T-helper 2 cell treated with Interferon-gamma antibody and Interleukin-4, amounts not matched to agents 5 μg/mL and 100 μg/mL, for 36 hours (primary cell): ENCODE measurements at regions not wholly inside any gene's neighbourhood (a gene's known extent, or its start where the extent isn't known, plus 50 kb on each side); places are given as distances from the start of the nearest gene placed in this dataset.
"Not testable (repeated sequence)": the region's sequence is repeated elsewhere in the genome, so short reads cannot be mapped to it uniquely, and the experiment has no call there.

Experiments
- DNase-seq: peaks from one replicate; pipeline ENCODE4 v3.0.0; 2021; ENCODE audit warnings: low spot score
- H3K27ac Mint-ChIP-seq: one replicate; pipeline ENCODE4 v1.8.0; 2021; ENCODE audit warnings: mild to moderate bottlenecking, mixed read lengths
- H3K27me3 Mint-ChIP-seq: one replicate; pipeline ENCODE4 v1.8.0; 2021; ENCODE audit warnings: low read depth, mixed read lengths
- H3K36me3 Mint-ChIP-seq: one replicate; pipeline ENCODE4 v1.8.0; 2021; ENCODE audit warnings: low read depth, mixed read lengths
- H3K4me1 Mint-ChIP-seq: one replicate; pipeline ENCODE4 v1.8.0; 2021; ENCODE audit warnings: low read depth, mixed read lengths
- H3K4me3 Mint-ChIP-seq: one replicate; pipeline ENCODE4 v1.8.0; 2022; ENCODE audit warnings: mild to moderate bottlenecking, moderate library complexity, mixed read lengths
- H3K9me3 Mint-ChIP-seq: one replicate; pipeline ENCODE4 v1.8.0; 2021; ENCODE audit warnings: mixed read lengths

- DNase-seq = no peak
- no peak overlapping the region for H3K4me3 Mint-ChIP-seq
- no peaks in the 10 kb centered on the region for H3K36me3 Mint-ChIP-seq
- no peak overlapping the region for H3K27ac Mint-ChIP-seq
- no peaks in the 10 kb centered on the region for H3K9me3 Mint-ChIP-seq
- H3K4me1 Mint-ChIP-seq = no peaks in the 10 kb centered on the region
- H3K27me3 Mint-ChIP-seq = no peaks in the 10 kb centered on the region
These were observed 278.2 kb downstream of the NXPE2 start for GRCh38 chr11:114956566-114956965.

- no peak overlapping the region for H3K4me3 Mint-ChIP-seq
- H3K36me3 Mint-ChIP-seq = no peaks in the 10 kb centered on the region
- no peaks in the 10 kb centered on the region for H3K4me1 Mint-ChIP-seq
- no peaks in the 10 kb centered on the region for H3K9me3 Mint-ChIP-seq
- H3K27ac Mint-ChIP-seq = no peak overlapping the region
- no peaks in the 10 kb centered on the region for H3K27me3 Mint-ChIP-seq
- no peak for DNase-seq
These were observed 281.7 kb downstream of the NXPE2 start for GRCh38 chr11:114959953-114960505.

GRCh38 chr11:114960819-114961218 lies 282.5 kb downstream of the NXPE2 start:
- H3K27me3 Mint-ChIP-seq, DNase-seq, H3K4me1 Mint-ChIP-seq: not testable (repeated sequence)

GRCh38 chr11:114964676-114965214 lies 286.4 kb downstream of the NXPE2 start:
- DNase-seq = no peak
- Mint-ChIP-seq H3K27ac (no peak overlapping the region), H3K36me3 (no peaks in the 10 kb centered on the region), H3K27me3 (no peaks in the 10 kb centered on the region), H3K4me3 (no peak overlapping the region), H3K9me3 (no peaks in the 10 kb centered on the region), H3K4me1 (no peaks in the 10 kb centered on the region)

More at GRCh38 chr11:114960819-114961218, 282.5 kb downstream of the NXPE2 start:
- not testable (repeated sequence) for H3K4me3 Mint-ChIP-seq, H3K36me3 Mint-ChIP-seq, H3K27ac Mint-ChIP-seq, H3K9me3 Mint-ChIP-seq

GRCh38 chr11:114970927-114971645 lies 292.8 kb downstream of the NXPE2 start:
- H3K27ac Mint-ChIP-seq = no peak overlapping the region
- H3K4me3 Mint-ChIP-seq = no peak overlapping the region
- no peaks in the 10 kb centered on the region for H3K9me3 Mint-ChIP-seq

GRCh38 chr11:114972105-114972504 lies 293.8 kb downstream of the NXPE2 start:
- no peaks in the 10 kb centered on the region for H3K27me3 Mint-ChIP-seq
- H3K4me3 Mint-ChIP-seq = no peak overlapping the region
- no peak overlapping the region for H3K27ac Mint-ChIP-seq
- no peaks in the 10 kb centered on the region for H3K4me1 Mint-ChIP-seq
- H3K36me3 Mint-ChIP-seq = no peaks in the 10 kb centered on the region
- DNase-seq = no peak
- no peaks in the 10 kb centered on the region for H3K9me3 Mint-ChIP-seq

More at GRCh38 chr11:114970927-114971645, 292.8 kb downstream of the NXPE2 start:
- no peak for DNase-seq
- no peaks in the 10 kb centered on the region for H3K27me3 Mint-ChIP-seq
- H3K36me3 Mint-ChIP-seq = no peaks in the 10 kb centered on the region
- no peaks in the 10 kb centered on the region for H3K4me1 Mint-ChIP-seq

GRCh38 chr11:114977651-114978050 lies 299.3 kb downstream of the NXPE2 start:
- Mint-ChIP-seq H3K9me3 (no peaks in the 10 kb centered on the region), H3K27me3 (no peaks in the 10 kb centered on the region), H3K4me3 (no peak overlapping the region), H3K27ac (no peak overlapping the region), H3K4me1 (no peaks in the 10 kb centered on the region), H3K36me3 (no peaks in the 10 kb centered on the region)
- no peak for DNase-seq

- Mint-ChIP-seq H3K36me3 (no peaks in the 10 kb centered on the region), H3K27me3 (no peaks in the 10 kb centered on the region), H3K4me1 (no peaks in the 10 kb centered on the region), H3K27ac (no peak overlapping the region), H3K9me3 (no peaks in the 10 kb centered on the region), H3K4me3 (no peak overlapping the region)
- no peak for DNase-seq
These were observed 303.8 kb downstream of the NXPE2 start for GRCh38 chr11:114982141-114982540.

GRCh38 chr11:114984611-114985163 lies 306.4 kb downstream of the NXPE2 start:
- DNase-seq = no peak
- H3K36me3 Mint-ChIP-seq = no peaks in the 10 kb centered on the region
- no peaks in the 10 kb centered on the region for H3K9me3 Mint-ChIP-seq
- no peak overlapping the region for H3K4me3 Mint-ChIP-seq
- no peaks in the 10 kb centered on the region for H3K27me3 Mint-ChIP-seq
- no peak overlapping the region for H3K27ac Mint-ChIP-seq
- no peaks in the 10 kb centered on the region for H3K4me1 Mint-ChIP-seq

- Mint-ChIP-seq H3K4me1 (no peaks in the 10 kb centered on the region), H3K36me3 (no peaks in the 10 kb centered on the region), H3K4me3 (no peak overlapping the region), H3K27me3 (no peaks in the 10 kb centered on the region), H3K27ac (no peak overlapping the region), H3K9me3 (no peaks in the 10 kb centered on the region)
- no peak for DNase-seq
These were observed 308.0 kb downstream of the NXPE2 start for GRCh38 chr11:114986365-114986764.

GRCh38 chr11:114987186-114987760 lies 308.9 kb downstream of the NXPE2 start:
- Mint-ChIP-seq H3K4me1 (no peaks in the 10 kb centered on the region), H3K9me3 (no peaks in the 10 kb centered on the region), H3K36me3 (no peaks in the 10 kb centered on the region), H3K27ac (no peak overlapping the region), H3K4me3 (no peak overlapping the region), H3K27me3 (no peaks in the 10 kb centered on the region)
- no peak for DNase-seq

- H3K27ac Mint-ChIP-seq = no peak overlapping the region
- no peaks in the 10 kb centered on the region for H3K4me1 Mint-ChIP-seq
- no peaks in the 10 kb centered on the region for H3K9me3 Mint-ChIP-seq
- H3K36me3 Mint-ChIP-seq = no peaks in the 10 kb centered on the region
- no peak overlapping the region for H3K4me3 Mint-ChIP-seq
- DNase-seq = no peak
- H3K27me3 Mint-ChIP-seq = no peaks in the 10 kb centered on the region
These were observed 310.3 kb downstream of the NXPE2 start for GRCh38 chr11:114988644-114989043.

GRCh38 chr11:114989536-114989935 lies 311.2 kb downstream of the NXPE2 start:
- no peak overlapping the region for H3K27ac Mint-ChIP-seq
- no peaks in the 10 kb centered on the region for H3K36me3 Mint-ChIP-seq
- H3K9me3 Mint-ChIP-seq = no peaks in the 10 kb centered on the region
- no peaks in the 10 kb centered on the region for H3K27me3 Mint-ChIP-seq
- DNase-seq = no peak
- no peak overlapping the region for H3K4me3 Mint-ChIP-seq
- no peaks in the 10 kb centered on the region for H3K4me1 Mint-ChIP-seq

GRCh38 chr11:115005663-115006062 lies 327.3 kb downstream of the NXPE2 start:
- H3K4me3 Mint-ChIP-seq = no peak overlapping the region

More at GRCh38 chr11:115005663-115006062, 327.3 kb downstream of the NXPE2 start:
- Mint-ChIP-seq H3K36me3 (no peaks in the 10 kb centered on the region), H3K27ac (no peak overlapping the region), H3K9me3 (no peaks in the 10 kb centered on the region), H3K4me1 (no peaks in the 10 kb centered on the region), H3K27me3 (no peaks in the 10 kb centered on the region)
- no peak for DNase-seq
